ENCODE measurements at regions not wholly inside any gene's neighbourhood (a gene's known extent, or its start where the extent isn't known, plus 50 kb on each side); places are given as distances from the start of the nearest gene placed in this dataset.

GRCh38 chr13:44063881-44064280, 184.2 kb downstream of the LACC1 start:
- H3K9ac ChIP-seq (ENCODE audit: low read depth in 2 of 2, low read length in 2 of 2), result no peak overlapping the region
- intact Hi-C loops (cut with DNase I), result no loop called here
- TF ChIP-seq CTCF (IDR thresholded peaks at IDR 0.05), result no peak

GRCh38 chr13:44064357-44064756, 184.7 kb downstream of the LACC1 start:
- Histone ChIP-seq H3K4me3 (no peak overlapping the region), H3K9ac (ENCODE audit: low read depth in 2 of 2, low read length in 2 of 2) (no peak overlapping the region), H3K9me3 (no peaks in the 10 kb centered on the region), H3K4me1 (no peaks in the 10 kb centered on the region), H3K27ac (no peak overlapping the region), H3K27me3 (no peaks in the 10 kb centered on the region), H3K36me3 (no peaks in the 10 kb centered on the region)
- no peak for DNase-seq
- intact Hi-C loops (cut with DNase I), result no loop called here
- TF ChIP-seq CTCF (IDR thresholded peaks at IDR 0.05), result no peak

More at GRCh38 chr13:44063881-44064280, 184.2 kb downstream of the LACC1 start:
- DNase-seq, result no peak
- Histone ChIP-seq H3K27ac (no peak overlapping the region), H3K9me3 (no peaks in the 10 kb centered on the region), H3K36me3 (no peaks in the 10 kb centered on the region), H3K4me3 (no peak overlapping the region), H3K27me3 (no peaks in the 10 kb centered on the region), H3K4me1 (no peaks in the 10 kb centered on the region)

- Histone ChIP-seq H3K4me3 (no peak overlapping the region), H3K36me3 (no peaks in the 10 kb centered on the region), H3K9me3 (no peaks in the 10 kb centered on the region), H3K27me3 (no peaks in the 10 kb centered on the region), H3K27ac (no peak overlapping the region), H3K9ac (ENCODE audit: low read depth in 2 of 2, low read length in 2 of 2) (no peak overlapping the region), H3K4me1 (no peaks in the 10 kb centered on the region)
- intact Hi-C loops (cut with DNase I), result no loop called here
- DNase-seq, result no peak
- TF ChIP-seq CTCF (IDR thresholded peaks at IDR 0.05), result no peak
Measured at GRCh38 chr13:44068169-44068568, 188.5 kb downstream of the LACC1 start.

- no peak overlapping the region for H3K9ac ChIP-seq (ENCODE audit: low read depth in 2 of 2, low read length in 2 of 2)
- H3K9me3 ChIP-seq, result no peaks in the 10 kb centered on the region
- H3K27me3 ChIP-seq, result no peaks in the 10 kb centered on the region
- DNase-seq, result no peak
- H3K27ac ChIP-seq, result no peak overlapping the region
- intact Hi-C loops (cut with DNase I), result no loop called here
- H3K4me3 ChIP-seq, result no peak overlapping the region
- H3K36me3 ChIP-seq, result no peaks in the 10 kb centered on the region
- H3K4me1 ChIP-seq, result no peaks in the 10 kb centered on the region
- TF ChIP-seq CTCF (IDR thresholded peaks at IDR 0.05), result no peak
Measured at GRCh38 chr13:44068737-44069136, 189.0 kb downstream of the LACC1 start.

GRCh38 chr13:44072536-44072935, 192.8 kb downstream of the LACC1 start:
- H3K36me3 ChIP-seq, result no peaks in the 10 kb centered on the region
- TF ChIP-seq CTCF (IDR thresholded peaks at IDR 0.05), result no peak
- H3K9ac ChIP-seq (ENCODE audit: low read depth in 2 of 2, low read length in 2 of 2), result no peak overlapping the region
- no peaks in the 10 kb centered on the region for H3K27me3 ChIP-seq
- no peaks in the 10 kb centered on the region for H3K4me1 ChIP-seq
- intact Hi-C loops (cut with DNase I), result no loop called here
- no peak for DNase-seq
- no peak overlapping the region for H3K4me3 ChIP-seq
- H3K27ac ChIP-seq, result no peak overlapping the region
- H3K9me3 ChIP-seq, result no peaks in the 10 kb centered on the region

- Histone ChIP-seq H3K36me3 (no peaks in the 10 kb centered on the region), H3K4me3 (no peak overlapping the region), H3K9ac (ENCODE audit: low read depth in 2 of 2, low read length in 2 of 2) (no peak overlapping the region), H3K4me1 (no peaks in the 10 kb centered on the region), H3K27ac (no peak overlapping the region), H3K27me3 (no peaks in the 10 kb centered on the region), H3K9me3 (no peaks in the 10 kb centered on the region)
- no peak for DNase-seq
- no peak for TF ChIP-seq CTCF (IDR thresholded peaks at IDR 0.05)
- intact Hi-C loops (cut with DNase I), result no loop called here
Measured at GRCh38 chr13:44074611-44075010, 194.9 kb downstream of the LACC1 start.
